H1 (cell line): ENCODE measurements at regions not wholly inside any gene's neighbourhood (a gene's known extent, or its start where the extent isn't known, plus 50 kb on each side); places are given as distances from the start of the nearest gene placed in this dataset.

Source experiments
- CHD7 ChIP-seq: fragments of 300-600 bp; sonication (generic); IDR thresholded peaks from 2 replicates; pipeline ENCODE4 v1.7.1; 2012; ENCODE audit warnings: low read length, moderate library complexity, mild to moderate bottlenecking, inconsistent platforms; ENCODE audit not compliant: insufficient replicate concordance
- CREB1 ChIP-seq: IDR thresholded peaks from 2 replicates; pipeline ENCODE4 v1.6.1; 2012; ENCODE audit warnings: inconsistent platforms
- KDM1A ChIP-seq: fragments of 200-600, 300-600 bp; sonication (generic); IDR thresholded peaks from 2 replicates; pipeline ENCODE4 v1.7.1; 2016; ENCODE audit warnings: mild to moderate bottlenecking, low read length, borderline replicate concordance
- NANOG ChIP-seq: IDR thresholded peaks from 2 replicates; pipeline ENCODE4 v1.6.1; 2011; ENCODE audit warnings: low read length, low read depth, mild to moderate bottlenecking, inconsistent platforms; ENCODE audit not compliant: insufficient read depth, poor library complexity, severe bottlenecking

- TF ChIP-seq CHD7 (no peak), KDM1A (no peak), CREB1 (no peak), NANOG (no peak)
Measured at GRCh38 chr13:111517641-111518010, 197.2 kb downstream of the TEX29 start (continued).
